Smooth muscle cell (in vitro differentiated cells): ENCODE measurements at regions not wholly inside any gene's neighbourhood (a gene's known extent, or its start where the extent isn't known, plus 50 kb on each side); places are given as distances from the start of the nearest gene placed in this dataset.
"Not testable (repeated sequence)": the region's sequence is repeated elsewhere in the genome, so short reads cannot be mapped to it uniquely, and the experiment has no call there.

Source experiments
- DNase-seq: peaks from one replicate; lab custom pipeline; 2025; ENCODE audit not compliant: unreplicated experiment; lab: John Stamatoyannopoulos, UW
- H2AFZ ChIP-seq: fragments of 200-600 bp; sonication (generic); 2 replicates; pipeline ENCODE4 v1.6.0; 2016; ENCODE audit warnings: antibody characterized with exemption, low read depth, mild to moderate bottlenecking
- H3F3A ChIP-seq: fragments of 200-600 bp; sonication (generic); 2 replicates; pipeline ENCODE4 v1.6.0; 2017; ENCODE audit warnings: antibody characterized with exemption, low read depth
- H3K27ac ChIP-seq: fragments of 200-600 bp; sonication (generic); 2 replicates; pipeline ENCODE4 v1.5.1; 2016; ENCODE audit warnings: low read depth, mild to moderate bottlenecking
- H3K27me3 ChIP-seq: fragments of 200-600 bp; sonication (generic); 2 replicates; pipeline ENCODE4 v1.6.1; 2016; ENCODE audit warnings: low read depth, mild to moderate bottlenecking
- H3K36me3 ChIP-seq: fragments of 200-600 bp; sonication (generic); 2 replicates; pipeline ENCODE4 v1.5.1; 2016; ENCODE audit warnings: low read depth
- H3K4me1 ChIP-seq: fragments of 200-600 bp; sonication (generic); 2 replicates; pipeline ENCODE4 v1.5.1; 2016; ENCODE audit warnings: low read depth
- H3K4me2 ChIP-seq: fragments of 200-600 bp; sonication (generic); 2 replicates; pipeline ENCODE4 v1.6.0; 2016; ENCODE audit warnings: mild to moderate bottlenecking
- H3K4me3 ChIP-seq: fragments of 200-600 bp; sonication (generic); 2 replicates; pipeline ENCODE4 v1.5.1; 2016; ENCODE audit warnings: mild to moderate bottlenecking
- H3K79me2 ChIP-seq: fragments of 200-600 bp; sonication (generic); 2 replicates; pipeline ENCODE4 v1.6.0; 2016; ENCODE audit warnings: low read depth, mild to moderate bottlenecking
- H3K9ac ChIP-seq: fragments of 200-600 bp; sonication (generic); 2 replicates; pipeline ENCODE4 v1.6.0; 2016; ENCODE audit warnings: low read depth
- H3K9me3 ChIP-seq: fragments of 200-600 bp; sonication (generic); replicated peaks from 2 replicates; pipeline ENCODE4 v1.5.1; 2016; ENCODE audit warnings: low read depth
- H4K20me1 ChIP-seq: fragments of 200-600 bp; sonication (generic); 2 replicates; pipeline ENCODE4 v1.6.0; 2016; ENCODE audit warnings: low read depth
- CTCF ChIP-seq: fragments of 200-600 bp; sonication (generic); IDR thresholded peaks from 2 replicates; pipeline ENCODE4 v1.5.1; 2017; ENCODE audit warnings: borderline replicate concordance, mild to moderate bottlenecking, antibody characterized with exemption; ENCODE audit not compliant: insufficient read depth, poor library complexity, severe bottlenecking
- WGBS: methylation state at CpG from one replicate; pipeline ENCODE4 v1.1.7; 2016; ENCODE audit warnings: low lambda C conversion rate; 5-methylcytosine and 5-hydroxymethylcytosine counted together

- 64% methylated on average over 6 of the region's 6 CpGs for WGBS
- Histone ChIP-seq H3K4me1 (no peaks in the 10 kb centered on the region), H3K27me3 (no peaks in the 10 kb centered on the region), H3K27ac (no peak overlapping the region), H3K9ac (no peak overlapping the region), H3K4me3 (no peak overlapping the region), H2AFZ (no peak overlapping the region), H3F3A (no peaks in the 10 kb centered on the region), H3K4me2 (no peak overlapping the region), H4K20me1 (no peaks in the 10 kb centered on the region), H3K79me2 (no peaks in the 10 kb centered on the region), H3K9me3 (peaks cover 49% of the 10 kb centered on the region), H3K36me3 (no peaks in the 10 kb centered on the region)
- no peak for TF ChIP-seq CTCF
- no peak for DNase-seq
These were observed 749.1 kb upstream of the TPTE start for GRCh38 chr21:9772348-9772672.

- not testable (repeated sequence) for H3K4me1 ChIP-seq, H3K27ac ChIP-seq, H3F3A ChIP-seq, DNase-seq, H3K9ac ChIP-seq, H2AFZ ChIP-seq, H3K4me3 ChIP-seq, H3K79me2 ChIP-seq, H3K36me3 ChIP-seq, H3K4me2 ChIP-seq, H4K20me1 ChIP-seq, H3K27me3 ChIP-seq
- peaks cover 46% of the 10 kb centered on the region for H3K9me3 ChIP-seq
- WGBS, result 65% methylated on average over 8 of the region's 8 CpGs
These were observed 748.4 kb upstream of the TPTE start for GRCh38 chr21:9772877-9773420.

GRCh38 chr21:9774347-9774746 is 747.0 kb upstream of the TPTE start:
- WGBS, result 65% methylated on average over 9 of the region's 9 CpGs
- no peaks in the 10 kb centered on the region for H3F3A ChIP-seq
- H3K4me3 ChIP-seq, result no peak overlapping the region
- no peak for DNase-seq
- no peak overlapping the region for H3K9ac ChIP-seq
- no peaks in the 10 kb centered on the region for H3K79me2 ChIP-seq
- no peak overlapping the region for H3K27ac ChIP-seq
- H3K36me3 ChIP-seq, result no peaks in the 10 kb centered on the region
- H2AFZ ChIP-seq, result no peak overlapping the region
- no peak overlapping the region for H3K4me2 ChIP-seq
- TF ChIP-seq CTCF, result no peak
- H3K27me3 ChIP-seq, result no peaks in the 10 kb centered on the region
- H4K20me1 ChIP-seq, result no peaks in the 10 kb centered on the region
- no peaks in the 10 kb centered on the region for H3K4me1 ChIP-seq
- H3K9me3 ChIP-seq, result peaks cover 59% of the 10 kb centered on the region

GRCh38 chr21:9774901-9775593 is 746.3 kb upstream of the TPTE start:
- not testable (repeated sequence) for H3K79me2 ChIP-seq, H3K4me2 ChIP-seq, H3K9ac ChIP-seq, H3K27me3 ChIP-seq, DNase-seq, H3K27ac ChIP-seq, H3K4me1 ChIP-seq, H3K36me3 ChIP-seq, H3F3A ChIP-seq, H3K4me3 ChIP-seq, H4K20me1 ChIP-seq, H2AFZ ChIP-seq
- 71% methylated on average over 10 of the region's 10 CpGs for WGBS
- peaks cover 57% of the 10 kb centered on the region for H3K9me3 ChIP-seq

GRCh38 chr21:9775877-9776276 is 745.5 kb upstream of the TPTE start:
- not testable (repeated sequence) for H4K20me1 ChIP-seq, H3K79me2 ChIP-seq, DNase-seq, H3K9ac ChIP-seq, H3F3A ChIP-seq, H3K27me3 ChIP-seq, H3K4me1 ChIP-seq, H3K4me3 ChIP-seq, H3K4me2 ChIP-seq, H2AFZ ChIP-seq, H3K27ac ChIP-seq, H3K36me3 ChIP-seq
- peaks cover 60% of the 10 kb centered on the region for H3K9me3 ChIP-seq
- WGBS, result 71% methylated on average over 8 of the region's 8 CpGs

- not testable (repeated sequence) for DNase-seq, H3K27me3 ChIP-seq, H3K4me1 ChIP-seq, H3K9ac ChIP-seq, H3K36me3 ChIP-seq, H3F3A ChIP-seq, H2AFZ ChIP-seq, H3K4me3 ChIP-seq, H3K79me2 ChIP-seq, H4K20me1 ChIP-seq, H3K4me2 ChIP-seq, H3K27ac ChIP-seq
- 50% methylated on average over 8 of the region's 8 CpGs for WGBS
- peaks cover 59% of the 10 kb centered on the region for H3K9me3 ChIP-seq
These were observed 744.9 kb upstream of the TPTE start for GRCh38 chr21:9776286-9777020.

- DNase-seq, H3K79me2 ChIP-seq, H3K4me2 ChIP-seq, H3K4me3 ChIP-seq, H3K9ac ChIP-seq, H3K36me3 ChIP-seq, H3K4me1 ChIP-seq, H3F3A ChIP-seq, H3K27ac ChIP-seq, H2AFZ ChIP-seq, H4K20me1 ChIP-seq, H3K27me3 ChIP-seq: not testable (repeated sequence)
- WGBS, result 74% methylated on average over 5 of the region's 5 CpGs
- peaks cover 51% of the 10 kb centered on the region for H3K9me3 ChIP-seq
These were observed 742.8 kb upstream of the TPTE start for GRCh38 chr21:9778541-9778940.
